AG08395 (cell line): ENCODE measurements at regions not wholly inside any gene's neighbourhood (a gene's known extent, or its start where the extent isn't known, plus 50 kb on each side); places are given as distances from the start of the nearest gene placed in this dataset.

Experiments used
- DNase-seq: peaks from one replicate; pipeline ENCODE4 v3.0.0; 2012; ENCODE audit warnings: mixed read lengths, low spot score

- no peak for DNase-seq
Measured at GRCh38 chr6:105651969-105652368, 249.1 kb upstream of the PREP start.

- no peak for DNase-seq
Measured at GRCh38 chr6:105650347-105650746, 247.5 kb upstream of the PREP start.

DNA sequence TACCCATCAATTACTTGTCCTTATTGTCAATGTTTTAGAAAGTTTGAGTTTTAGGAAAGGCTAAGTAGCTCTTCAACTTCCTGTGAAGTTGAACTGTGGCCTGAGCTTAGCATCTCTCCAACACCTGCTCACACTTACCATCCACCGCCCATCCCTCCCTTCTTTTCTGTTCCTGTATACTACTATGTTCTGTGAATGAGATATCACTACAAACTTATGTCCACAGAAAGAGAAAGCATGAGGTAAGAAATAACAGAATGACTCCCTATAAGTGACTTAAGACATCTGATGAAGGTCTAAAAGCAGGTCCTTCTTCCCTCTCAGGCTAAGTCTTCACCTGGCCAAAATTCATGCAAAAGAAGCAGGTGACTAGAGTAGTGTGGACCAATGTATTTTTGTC is 246.3 kb upstream of the PREP start:
- DNase-seq = no peak

DNA sequence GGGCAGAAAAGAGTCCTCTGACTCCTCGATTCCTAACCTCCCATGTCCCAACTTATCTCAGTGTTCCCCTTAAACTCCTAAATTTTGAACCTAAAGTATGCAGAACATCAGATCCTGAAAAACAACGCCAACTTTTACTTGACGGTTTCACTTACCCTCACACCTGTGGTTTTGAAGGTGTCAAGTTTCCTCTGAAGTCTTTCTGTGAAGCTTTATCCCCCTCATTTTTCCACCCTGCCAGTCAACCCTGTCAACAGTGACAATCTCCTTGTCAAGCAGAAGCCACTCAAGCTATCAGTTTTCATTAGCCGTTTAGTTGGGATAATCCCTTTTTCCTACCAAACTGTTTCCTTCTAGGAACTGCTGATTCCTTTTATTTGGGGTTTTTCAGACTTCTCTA is 245.4 kb upstream of the PREP start:
- DNase-seq = no peak

DNA sequence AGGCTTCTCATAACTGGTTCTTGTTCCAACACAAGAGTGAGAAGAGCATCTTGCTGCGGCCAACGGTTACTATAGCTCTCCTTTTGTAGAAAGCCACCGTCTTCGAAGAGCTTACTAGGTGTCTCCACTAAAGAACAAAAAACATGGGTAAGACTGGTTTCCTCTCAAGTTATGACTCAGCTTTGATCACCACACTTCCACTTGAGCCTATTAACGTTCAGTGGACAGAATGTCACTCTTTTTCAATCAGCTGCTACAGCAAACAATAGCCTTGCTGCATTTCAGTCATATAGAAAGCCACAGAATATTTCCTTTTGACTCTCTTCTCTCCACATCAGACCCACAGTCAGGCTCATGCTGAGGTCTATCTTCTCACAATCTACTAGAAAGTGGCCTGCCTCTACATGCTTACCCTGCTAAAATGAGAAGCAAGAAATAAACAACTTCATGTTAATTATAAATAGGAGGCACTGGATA is 243.5 kb upstream of the PREP start:
- no peak for DNase-seq

DNA sequence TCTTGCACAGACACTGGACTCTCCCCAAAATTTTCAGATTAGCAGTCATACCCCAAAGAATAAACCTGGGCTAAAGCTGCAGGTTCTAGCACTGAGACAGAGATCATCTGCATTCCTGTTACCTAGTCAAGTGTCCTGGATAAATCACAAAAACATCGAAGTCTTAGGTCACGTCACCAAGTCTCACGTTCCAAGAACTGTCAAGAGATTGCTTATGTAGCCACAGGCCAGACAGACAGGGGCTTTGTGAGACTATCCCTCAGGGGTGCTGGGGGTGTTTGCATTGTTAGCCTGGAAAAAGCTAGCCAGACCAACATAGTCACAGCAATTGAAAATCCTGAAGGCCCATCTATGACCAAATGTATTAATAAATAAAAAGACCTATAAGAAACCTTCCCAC is 243.1 kb upstream of the PREP start:
- no peak for DNase-seq

DNA sequence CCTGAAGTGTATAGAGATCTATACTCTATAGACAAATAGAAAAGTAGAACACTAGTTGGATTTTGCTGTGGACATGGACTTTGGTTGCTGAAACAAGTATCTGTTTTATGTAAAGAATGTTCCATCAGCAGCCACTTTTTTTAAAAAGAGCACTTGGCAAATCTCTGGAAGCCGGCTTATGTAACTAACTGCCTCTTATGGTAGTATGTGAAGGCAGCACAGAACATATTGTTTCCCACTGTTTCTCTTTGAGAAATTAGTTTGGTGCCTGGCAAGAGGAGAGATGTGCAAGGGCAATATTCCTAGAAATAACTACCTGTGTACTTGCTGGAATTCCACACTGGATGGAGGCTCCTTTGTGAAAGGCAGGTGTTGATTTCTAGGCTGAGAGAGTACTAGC is 242.3 kb upstream of the PREP start:
- no peak for DNase-seq

DNA sequence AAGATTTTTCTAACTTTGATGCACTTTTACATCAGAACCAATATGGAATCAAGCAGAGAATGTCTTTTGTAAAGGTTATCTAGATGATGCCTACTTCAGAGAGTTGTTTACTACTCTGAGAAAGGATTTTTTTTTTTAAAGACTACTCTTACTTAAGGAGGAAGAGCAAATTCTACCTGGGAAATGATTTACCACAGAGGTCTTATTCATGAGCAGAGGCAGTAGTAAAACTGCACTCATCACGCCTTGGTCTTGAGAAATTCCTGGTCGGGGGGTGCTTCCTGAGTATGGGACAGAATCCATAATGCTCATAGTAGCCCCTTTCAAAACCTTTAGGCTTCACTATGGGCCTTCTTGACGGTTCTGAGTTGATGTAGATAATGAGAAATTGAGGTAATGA is 241.8 kb upstream of the PREP start:
- no peak for DNase-seq

DNA sequence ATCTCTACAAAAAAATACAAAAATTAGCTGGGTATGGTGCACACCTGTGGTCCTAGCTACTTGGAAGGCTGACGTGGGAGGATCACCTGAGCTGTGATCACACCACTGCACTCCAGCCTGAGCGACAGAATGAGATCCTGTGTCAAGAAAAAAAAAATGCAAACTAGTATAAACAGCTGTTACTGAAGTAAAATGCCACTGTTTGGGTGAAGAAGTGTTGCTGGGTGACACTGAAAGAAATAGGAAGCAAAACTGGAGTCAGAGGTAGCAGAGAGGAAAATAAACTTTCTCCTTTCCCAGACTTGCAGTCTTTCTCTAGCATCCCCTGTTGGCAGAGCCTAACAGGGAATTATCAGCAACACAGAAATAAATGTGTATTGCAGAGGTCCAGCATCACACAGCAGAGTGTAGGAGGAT is 241.2 kb upstream of the PREP start:
- no peak for DNase-seq

- DNase-seq = peak; percentile 13
Measured at GRCh38 chr6:105642708-105643107, 239.8 kb upstream of the PREP start.

DNA sequence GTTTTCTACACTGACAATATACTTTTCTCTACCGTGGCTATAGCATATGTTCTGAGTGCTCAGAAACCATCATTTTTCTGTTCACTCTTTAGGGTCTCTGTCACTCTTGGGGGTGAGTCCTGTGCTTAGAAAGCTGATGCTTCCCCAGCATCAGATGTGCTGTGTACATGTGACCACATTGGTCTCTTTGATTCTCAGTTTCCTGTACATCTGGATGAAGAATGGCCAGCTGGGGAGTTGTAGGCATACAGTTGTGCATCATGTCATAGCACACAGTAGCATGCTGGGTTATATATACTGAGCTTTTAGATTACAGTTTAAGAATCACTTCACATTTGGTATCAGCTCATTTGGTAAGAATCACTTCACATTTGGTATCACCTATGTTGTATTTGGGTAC is 238.6 kb upstream of the PREP start:
- no peak for DNase-seq

- no peak for DNase-seq
Measured at GRCh38 chr6:105639124-105639523, 236.2 kb upstream of the PREP start.

DNA sequence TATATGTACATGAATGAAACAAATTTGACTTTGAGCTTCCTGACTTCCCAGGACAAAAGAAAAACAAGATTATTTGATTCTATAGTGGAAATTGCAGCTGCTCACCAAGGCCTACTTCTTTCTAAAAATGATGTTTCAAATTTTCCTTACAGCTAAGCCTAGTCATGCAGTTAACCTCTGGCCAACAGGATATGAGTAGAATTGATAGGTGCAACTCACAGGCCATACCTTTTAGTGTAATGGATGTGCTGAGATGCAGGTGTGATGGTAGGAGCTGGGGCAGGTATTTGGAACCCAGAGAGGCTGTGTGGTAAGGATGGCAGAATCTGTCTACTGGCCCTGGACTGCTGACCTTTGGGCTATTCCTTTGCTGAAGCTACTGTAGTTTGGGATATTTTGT is 230.9 kb upstream of the PREP start:
- DNase-seq = no peak

- DNase-seq = no peak
Measured at GRCh38 chr6:105628156-105628860, 225.4 kb upstream of the PREP start.

- no peak for DNase-seq
Measured at GRCh38 chr6:105626295-105627158, 223.6 kb upstream of the PREP start.

GRCh38 chr6:105624021-105624420 is 221.1 kb upstream of the PREP start:
- DNase-seq = no peak

DNA sequence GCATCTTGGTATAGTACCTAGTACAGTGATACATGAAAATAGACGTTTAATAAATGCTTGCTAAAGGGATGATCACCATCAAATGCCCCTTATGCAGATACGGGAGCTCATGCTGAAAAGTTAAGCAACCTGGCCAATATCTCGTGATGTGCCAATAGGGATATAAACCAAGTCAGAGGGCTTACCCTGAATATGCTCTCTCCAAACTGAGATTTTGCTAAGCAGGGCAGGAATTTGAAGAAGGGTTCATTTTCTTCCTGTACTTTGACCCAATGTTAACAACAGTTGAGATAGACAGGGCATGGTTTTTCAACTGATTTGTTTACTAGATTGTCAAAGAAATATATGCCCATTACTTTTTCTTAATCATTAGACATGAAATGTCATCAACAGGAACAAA is 219.3 kb upstream of the PREP start:
- no peak for DNase-seq

DNA sequence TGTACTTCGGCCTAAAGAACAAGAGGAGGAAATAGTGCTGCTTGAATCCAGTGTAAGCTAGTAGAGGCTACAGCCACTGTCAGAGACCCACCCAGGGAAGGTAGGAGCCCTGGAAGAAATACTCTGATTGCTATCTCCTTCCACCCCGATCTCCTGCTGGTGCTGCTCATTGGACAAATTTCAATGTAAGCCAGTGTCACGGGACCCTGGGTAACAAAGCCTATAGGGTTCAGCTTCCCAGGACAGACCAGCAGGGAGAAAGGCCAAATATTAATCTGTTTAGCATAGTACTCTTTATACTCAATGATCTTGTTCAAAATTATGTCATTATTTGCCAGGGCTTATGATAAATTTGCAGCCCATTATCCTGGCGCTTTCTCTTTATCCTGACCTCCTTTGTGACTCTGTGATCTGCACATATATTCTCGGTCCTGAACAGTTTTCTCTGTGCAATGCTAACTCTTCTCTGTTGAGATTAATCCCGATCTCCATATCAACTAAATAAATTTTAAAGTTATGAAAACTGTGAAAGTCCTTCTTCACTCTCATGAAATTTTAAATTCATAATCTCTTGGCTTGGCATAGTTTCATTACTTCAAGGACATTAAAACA is 218.8 kb upstream of the PREP start:
- no peak for DNase-seq

DNA sequence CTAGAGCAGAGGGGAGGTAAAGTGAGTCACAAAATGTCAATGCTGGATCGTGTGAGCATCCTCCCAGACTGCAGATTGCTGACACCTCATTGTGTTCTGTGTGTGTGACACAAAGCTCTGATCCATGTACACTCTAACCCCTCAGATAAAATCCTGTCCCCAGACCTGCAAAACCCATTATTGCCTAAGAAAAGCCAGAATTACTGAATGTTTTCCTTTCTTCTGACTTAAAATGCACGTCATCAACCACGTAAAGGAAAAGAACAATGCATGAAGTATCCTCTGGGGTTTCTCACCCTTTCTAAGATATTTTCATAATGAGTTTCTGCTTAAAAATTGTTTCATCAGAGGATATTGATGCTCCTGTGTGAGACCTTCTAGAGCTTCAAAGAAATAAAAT is 218.0 kb upstream of the PREP start:
- DNase-seq = no peak

DNA sequence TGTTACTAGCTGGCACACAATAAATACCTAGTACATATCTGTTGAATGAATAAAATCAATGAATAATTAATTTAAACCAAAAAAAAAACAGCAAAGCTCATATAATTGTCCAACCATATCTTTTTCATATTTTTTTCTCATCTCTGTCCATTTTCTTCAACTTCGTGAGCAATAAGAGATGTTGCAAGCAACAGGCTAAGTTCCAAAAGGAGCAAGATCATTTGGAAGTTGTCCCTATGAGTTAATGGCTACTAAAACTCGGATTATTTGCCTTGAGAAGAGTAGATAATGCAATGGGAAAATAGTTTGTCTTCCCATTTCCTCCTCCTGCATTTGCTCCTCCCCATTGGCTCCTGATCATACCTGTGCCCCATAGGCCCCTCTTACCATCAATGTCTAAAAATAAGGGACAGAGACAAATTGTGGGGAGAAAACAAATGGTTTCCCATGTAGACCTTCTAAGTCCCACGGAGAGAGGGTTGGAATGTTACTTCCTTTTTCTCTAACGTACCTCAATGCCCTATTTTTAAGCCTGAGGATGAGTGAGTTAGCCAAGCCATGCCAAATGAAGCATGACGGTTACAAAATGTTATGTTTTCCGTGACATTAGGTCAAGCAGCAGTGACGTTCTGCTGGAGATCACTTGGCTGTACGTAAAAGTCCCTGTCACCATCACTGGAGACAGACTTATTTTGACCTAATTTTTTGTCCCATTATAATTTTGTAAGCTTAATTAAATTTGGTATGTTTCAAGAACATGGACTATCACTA is 217.3 kb upstream of the PREP start:
- DNase-seq = no peak

DNA sequence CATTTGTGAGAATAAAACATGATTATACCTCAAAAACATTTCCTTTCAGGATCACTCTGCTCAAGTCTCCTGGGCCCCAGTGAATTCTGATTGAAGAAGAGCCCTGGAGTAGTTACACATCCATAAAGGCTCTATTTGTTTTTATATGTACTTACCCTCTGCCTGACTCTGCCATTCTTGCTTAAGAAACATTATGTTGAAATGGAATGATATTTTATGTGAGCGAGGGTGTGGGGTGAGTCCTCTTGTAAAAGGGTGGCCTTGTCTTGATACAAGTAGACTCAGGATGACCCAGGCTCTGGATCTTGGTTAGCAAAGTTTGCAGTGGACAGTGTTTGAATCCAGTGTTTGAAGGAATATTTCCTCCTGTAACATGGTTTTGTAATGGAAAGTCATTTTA is 215.4 kb upstream of the PREP start:
- no peak for DNase-seq

- no peak for DNase-seq
Measured at GRCh38 chr6:105616521-105616920, 213.6 kb upstream of the PREP start.
